ENCODE measurements at regions not wholly inside any gene's neighbourhood (a gene's known extent, or its start where the extent isn't known, plus 50 kb on each side); places are given as distances from the start of the nearest gene placed in this dataset.

DNA sequence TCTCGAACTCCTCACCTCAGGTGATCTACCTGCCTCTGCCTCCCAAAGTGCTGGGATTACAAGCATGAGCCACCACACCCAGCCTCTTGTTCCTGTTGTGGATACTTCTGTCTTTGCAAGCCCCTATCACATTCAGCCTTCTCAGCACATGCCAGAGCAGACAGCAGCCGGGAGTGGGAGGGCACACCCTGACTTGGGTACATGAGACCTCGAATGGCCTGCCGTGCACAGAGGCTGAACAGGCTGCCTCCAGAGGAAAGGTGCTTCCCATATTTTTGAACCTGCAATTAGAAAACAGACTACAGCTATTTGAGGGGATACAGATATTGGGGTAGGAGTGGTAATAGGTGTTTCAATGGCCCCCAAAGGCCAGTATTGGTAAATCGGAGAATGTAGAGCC, 307.3 kb upstream of the DIO3 start:
- no peaks in the 10 kb centered on the region for H3K36me3 ChIP-seq (replicated peaks in 1 of 2; ENCODE audit: control insufficient read depth in 1 of 2, insufficient read depth in 2 of 2, low read length in 2 of 2)
- H3K79me2 ChIP-seq (ENCODE audit: insufficient read depth, low read length): no peaks in the 10 kb centered on the region
- FAIRE-seq: no peak
- H3K4me1 ChIP-seq (ENCODE audit: insufficient read depth, low read length): peaks cover 12% of the 10 kb centered on the region
- ATAC-seq: no peak
- H2AFZ ChIP-seq (ENCODE audit: low read length): no peak overlapping the region
- H3K27me3 ChIP-seq (ENCODE audit: control insufficient read depth in 1 of 2, insufficient read depth in 2 of 2, low read length in 2 of 2): peaks cover 15 to 69% of the 10 kb centered on the region in 2 experiments; a peak in 3 of 5 replicates
- H3K9me3 ChIP-seq (ENCODE audit: low read length): no peaks in the 10 kb centered on the region
- POLR2A ChIA-PET: no interaction called here
- CTCF ChIA-PET (ENCODE audit: low intra/inter-chr PET ratio, low total read pairs): no interaction called here
- no peaks in the 10 kb centered on the region for H4K20me1 ChIP-seq (ENCODE audit: insufficient read depth, low read length)
- H3K4me3 ChIP-seq (replicated peaks in 1 of 3; ENCODE audit: insufficient read depth in 1 of 3, low read depth in 2 of 3, low read length in 3 of 3): no peak overlapping the region
- no peak for DNase-seq (ENCODE audit: low spot score)
- BruUV-seq (replicated peaks): no TSS peak
- H3K27ac ChIP-seq (ENCODE audit: extremely low read length, insufficient read depth, low read length): no peak overlapping the region
- no peak overlapping the region for H3K9ac ChIP-seq (ENCODE audit: insufficient read depth, low read depth, low read length)
- intact Hi-C loops (cut with micrococcal nuclease; ENCODE audit: unreplicated experiment): no loop called here
- TF ChIP-seq KDM2A (CRISPR knock-in tag; IDR thresholded peaks at IDR 0.05; ENCODE audit: borderline replicate concordance, low read depth) (no peak), HDAC1 (CRISPR knock-in tag; IDR thresholded peaks at IDR 0.05) (no peak), ZNF20 (CRISPR knock-in tag; IDR thresholded peaks at IDR 0.05) (no peak), ZNF878 (CRISPR knock-in tag; IDR thresholded peaks at IDR 0.05) (no peak), ARNT (IDR thresholded peaks at IDR 0.05) (no peak), ZFX (CRISPR knock-in tag; IDR thresholded peaks at IDR 0.05; ENCODE audit: low read depth) (no peak)
- 58% methylated on average over 5 of the region's 5 CpGs for WGBS (ENCODE audit: low lambda C conversion rate)
- H3K4me2 ChIP-seq (ENCODE audit: low read depth, low read length): no peak overlapping the region
- in situ Hi-C loops (cut with HindIII; ENCODE audit: extremely low pct_ligation_motif_present, low pct_unique_long_range_greater_than_20kb): no loop called here

DNA sequence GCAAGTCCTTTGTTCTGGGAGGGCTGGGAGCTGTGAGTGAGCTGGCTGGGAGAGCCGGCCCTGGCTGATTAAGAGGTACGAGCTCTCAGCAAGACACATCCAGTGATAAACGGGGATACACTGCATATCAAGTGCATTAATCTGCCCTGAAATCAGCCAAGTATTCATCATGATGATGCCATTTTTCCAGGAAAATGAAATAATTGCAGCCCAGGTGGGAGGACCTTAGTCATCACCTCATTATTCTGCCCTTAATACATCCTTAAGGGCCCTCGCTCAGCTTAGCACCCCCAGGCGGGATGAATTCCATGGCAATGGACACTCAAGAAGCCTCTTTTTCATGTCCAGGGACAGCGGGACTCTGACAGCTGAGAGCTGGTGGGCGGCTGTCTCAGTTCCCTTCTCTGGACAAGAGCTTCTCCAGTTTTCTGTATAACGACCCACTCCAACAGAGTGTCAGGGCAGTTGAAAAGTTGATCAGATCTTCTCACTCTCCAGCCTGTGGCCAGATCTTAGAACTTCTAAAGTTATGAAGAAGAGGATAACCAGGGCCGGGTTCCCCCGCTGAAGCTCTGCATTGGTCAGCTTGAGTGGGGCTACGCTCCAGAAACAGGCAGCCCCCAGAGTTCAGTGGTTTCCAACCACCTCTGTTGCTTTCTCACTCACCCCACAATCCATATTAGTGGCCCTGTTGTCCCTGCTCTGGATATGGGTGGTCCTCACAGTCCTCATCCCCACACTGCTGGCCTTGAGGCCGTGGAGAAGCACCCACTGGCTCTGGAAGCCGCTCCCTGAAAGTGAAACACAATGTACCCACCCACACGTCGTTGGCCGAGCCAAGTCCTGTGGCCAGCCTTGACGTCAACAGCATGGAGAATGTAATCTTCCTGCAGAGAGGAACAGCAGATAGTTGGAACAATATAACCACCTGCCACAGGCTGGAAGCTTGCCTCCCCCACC, 306.2 kb upstream of the DIO3 start:
- Histone ChIP-seq H3K27me3 (ENCODE audit: control insufficient read depth in 1 of 2, insufficient read depth in 2 of 2, low read length in 2 of 2) (peaks cover 12 to 63% of the 10 kb centered on the region in 2 experiments; a peak in 3 of 5 replicates), H3K4me3 (replicated peaks in 1 of 3; ENCODE audit: insufficient read depth in 1 of 3, low read depth in 2 of 3, low read length in 3 of 3) (no peak overlapping the region), H3K4me2 (ENCODE audit: low read depth, low read length) (no peak overlapping the region), H4K20me1 (ENCODE audit: insufficient read depth, low read length) (no peaks in the 10 kb centered on the region), H2AFZ (ENCODE audit: low read length) (no peak overlapping the region), H3K4me1 (ENCODE audit: insufficient read depth, low read length) (peaks cover 12% of the 10 kb centered on the region), H3K9me3 (ENCODE audit: low read length) (no peaks in the 10 kb centered on the region), H3K36me3 (replicated peaks in 1 of 2; ENCODE audit: control insufficient read depth in 1 of 2, insufficient read depth in 2 of 2, low read length in 2 of 2) (no peaks in the 10 kb centered on the region), H3K9ac (ENCODE audit: insufficient read depth, low read depth, low read length) (no peak overlapping the region), H3K27ac (ENCODE audit: extremely low read length, insufficient read depth, low read length) (no peak overlapping the region), H3K79me2 (ENCODE audit: insufficient read depth, low read length) (no peaks in the 10 kb centered on the region)
- FAIRE-seq (no peak), ATAC-seq (no peak), DNase-seq (ENCODE audit: low spot score) (no peak)
- ChIA-PET POLR2A (no interaction called here), CTCF (ENCODE audit: low intra/inter-chr PET ratio, low total read pairs) (no interaction called here)
- TF ChIP-seq RELA (CRISPR knock-in tag; IDR thresholded peaks at IDR 0.05): no peak
- TF ChIP-seq ZNF282 (IDR thresholded peaks at IDR 0.05; ENCODE audit: partially characterized antibody): no peak
- TF ChIP-seq, protein P1, sequence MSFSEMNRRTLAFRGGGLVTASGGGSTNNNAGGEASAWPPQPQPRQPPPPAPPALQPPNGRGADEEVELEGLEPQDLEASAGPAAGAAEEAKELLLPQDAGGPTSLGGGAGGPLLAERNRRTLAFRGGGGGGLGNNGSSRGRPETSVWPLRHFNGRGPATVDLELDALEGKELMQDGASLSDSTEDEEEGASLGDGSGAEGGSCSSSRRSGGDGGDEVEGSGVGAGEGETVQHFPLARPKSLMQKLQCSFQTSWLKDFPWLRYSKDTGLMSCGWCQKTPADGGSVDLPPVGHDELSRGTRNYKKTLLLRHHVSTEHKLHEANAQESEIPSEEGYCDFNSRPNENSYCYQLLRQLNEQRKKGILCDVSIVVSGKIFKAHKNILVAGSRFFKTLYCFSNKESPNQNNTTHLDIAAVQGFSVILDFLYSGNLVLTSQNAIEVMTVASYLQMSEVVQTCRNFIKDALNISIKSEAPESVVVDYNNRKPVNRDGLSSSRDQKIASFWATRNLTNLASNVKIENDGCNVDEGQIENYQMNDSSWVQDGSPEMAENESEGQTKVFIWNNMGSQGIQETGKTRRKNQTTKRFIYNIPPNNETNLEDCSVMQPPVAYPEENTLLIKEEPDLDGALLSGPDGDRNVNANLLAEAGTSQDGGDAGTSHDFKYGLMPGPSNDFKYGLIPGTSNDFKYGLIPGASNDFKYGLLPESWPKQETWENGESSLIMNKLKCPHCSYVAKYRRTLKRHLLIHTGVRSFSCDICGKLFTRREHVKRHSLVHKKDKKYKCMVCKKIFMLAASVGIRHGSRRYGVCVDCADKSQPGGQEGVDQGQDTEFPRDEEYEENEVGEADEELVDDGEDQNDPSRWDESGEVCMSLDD (CRISPR knock-in tag; IDR thresholded peaks at IDR 0.05; ENCODE audit: borderline replicate concordance): no peak
- in situ Hi-C loops (cut with HindIII; ENCODE audit: extremely low pct_ligation_motif_present, low pct_unique_long_range_greater_than_20kb): no loop called here
- BruUV-seq (replicated peaks): no TSS peak
- WGBS (ENCODE audit: low lambda C conversion rate): 52% methylated on average over 9 of the region's 17 CpGs
- intact Hi-C loops (cut with micrococcal nuclease; ENCODE audit: unreplicated experiment): no loop called here
